ENCODE measurements at regions not wholly inside any gene's neighbourhood (a gene's known extent, or its start where the extent isn't known, plus 50 kb on each side); places are given as distances from the start of the nearest gene placed in this dataset.

DNA sequence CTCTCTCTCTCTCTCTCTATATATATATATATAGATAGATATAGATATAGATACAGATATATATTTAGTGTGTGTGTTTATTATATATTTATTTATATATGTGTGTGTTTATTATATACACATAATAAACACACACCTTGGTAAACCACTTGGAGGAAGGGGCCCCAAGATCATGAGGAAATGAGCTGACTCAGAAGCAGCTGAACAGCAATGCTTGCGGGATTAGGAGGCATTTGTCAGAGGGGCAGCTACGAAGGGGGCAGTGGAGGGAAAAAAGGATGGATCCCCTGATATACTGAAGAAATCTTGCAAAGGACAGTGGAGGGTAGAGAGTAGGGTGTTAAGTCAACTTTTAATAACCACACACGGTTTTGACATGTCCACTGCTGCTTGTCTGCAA is 120.0 kb upstream of the SORBS2 start:
- no peak for TF ChIP-seq CTCF (conservative IDR thresholded peaks at IDR 0.05 in 1 of 2, IDR thresholded peaks at IDR 0.05 in 1 of 2; ENCODE audit: low read depth in 1 of 2, low read length in 2 of 2)
- no peak for TF ChIP-seq EZH2 (IDR thresholded peaks at IDR 0.05; ENCODE audit: low read length, missing control alignments)

All from fibroblast of lung (primary cell).